ENCODE measurements at regions not wholly inside any gene's neighbourhood (a gene's known extent, or its start where the extent isn't known, plus 50 kb on each side); places are given as distances from the start of the nearest gene placed in this dataset.

- TF ChIP-seq CTCF (IDR thresholded peaks at IDR 0.05; ENCODE audit: poor library complexity, severe bottlenecking) (no peak), MXI1 (conservative IDR thresholded peaks at IDR 0.05; ENCODE audit: poor library complexity, severe bottlenecking) (no peak), EZH2 (IDR thresholded peaks at IDR 0.05; ENCODE audit: borderline replicate concordance, insufficient read depth, low read length, poor library complexity, severe bottlenecking) (no peak), EP300 (conservative IDR thresholded peaks at IDR 0.05; ENCODE audit: poor library complexity, severe bottlenecking) (no peak)
Observed at GRCh38 chr6:22755605-22756004, 186.2 kb downstream of the HDGFL1 start.

All from neural cell (in vitro differentiated cells).